HepG2 (cell line): ENCODE measurements at regions not wholly inside any gene's neighbourhood (a gene's known extent, or its start where the extent isn't known, plus 50 kb on each side); places are given as distances from the start of the nearest gene placed in this dataset.

Experiments
- ATAC-seq: fragments of 200-7000 bp; cut with Tn5 transposase; 3 replicates; pipeline ENCODE4 v1.9.1; 2020; ENCODE audit warnings: mild to moderate bottlenecking, moderate library complexity
- BruUV-seq: library from RNA; stranded (reverse); fragments of 400-500 nt; replicated peaks from 2 replicates; lab custom pipeline; 2021; lab: Mats Ljungman, UMichigan
- CTCF ChIA-PET: fragments of 300-600 bp; formaldehyde crosslinking; extraction: SDS; loops from one replicate; lab custom pipeline; 2021; ENCODE audit warnings: low total read pairs, inconsistent platforms, low intra/inter-chr PET ratio; lab: Yijun Ruan, JAX
- POLR2A ChIA-PET: fragments of 350-600 bp; sonication (Branson Sonifier 250); formaldehyde crosslinking; loops from one replicate; lab custom pipeline; 2020; ENCODE audit warnings: antibody characterized with exemption, inconsistent platforms; lab: Yijun Ruan, JAX
- DNase-seq: peaks from one replicate; pipeline ENCODE4 v3.0.0-alpha.2; 2015; ENCODE audit warnings: low spot score
- FAIRE-seq: peaks from 3 replicates; lab custom pipeline; 2011; peaks lifted over from hg19 to GRCh38; lab: Jason Lieb, UNC
- H2AFZ ChIP-seq: one replicate; pipeline ENCODE4 v1.6.1; 2011; ENCODE audit warnings: low read length, inconsistent platforms
- H3K27ac ChIP-seq: fragments of 300-600 bp; 3 replicates; pipeline ENCODE4 v1.8.0; 2011; ENCODE audit warnings: mixed run types, mild to moderate bottlenecking, mixed read lengths, low read length, inconsistent platforms; ENCODE audit not compliant: insufficient read depth; ENCODE audit errors: extremely low read length
- H3K27me3 ChIP-seq, 2 experiments: fragments of 200-600 bp in 1 of 2; 2 replicates in 1 of 2; 3 replicates in 1 of 2; pipeline versions ENCODE4 v1.6.0 to v1.8.0; 2011; ENCODE audit warnings: low read length in 2 of 2, mild to moderate bottlenecking in 2 of 2, moderate library complexity in 2 of 2, inconsistent platforms in 1 of 2; ENCODE audit not compliant: insufficient read depth in 2 of 2, control insufficient read depth in 1 of 2
- H3K36me3 ChIP-seq, 2 experiments: fragments of 200-600 bp in 1 of 2; replicated peaks in 1 of 2; 2 replicates in 1 of 2; 3 replicates in 1 of 2; pipeline versions ENCODE4 v1.5.1 to v1.8.0; 2011; ENCODE audit warnings: low read length in 2 of 2, inconsistent platforms in 1 of 2; ENCODE audit not compliant: insufficient read depth in 2 of 2, control insufficient read depth in 1 of 2
- H3K4me1 ChIP-seq: 2 replicates; pipeline ENCODE4 v1.5.1; 2012; ENCODE audit warnings: low read length, inconsistent platforms; ENCODE audit not compliant: insufficient read depth
- H3K4me2 ChIP-seq: 2 replicates; pipeline ENCODE4 v1.6.0; 2011; ENCODE audit warnings: low read depth, low read length, inconsistent platforms
- H3K4me3 ChIP-seq, 3 experiments: fragments of 200-600 bp in 1 of 3; sonication (generic), shearing (Covaris generic) in 1 of 3; replicated peaks in 1 of 3; 2 replicates each; pipeline ENCODE4 v1.5.1; 2011 to 2016; ENCODE audit warnings: low read length in 3 of 3, inconsistent platforms in 2 of 3, low read depth in 2 of 3, mild to moderate bottlenecking in 2 of 3, control low read depth in 1 of 3, mixed read lengths in 1 of 3; ENCODE audit not compliant: insufficient read depth in 1 of 3
- H3K79me2 ChIP-seq: one replicate; pipeline ENCODE4 v1.6.1; 2011; ENCODE audit warnings: low read length, inconsistent platforms; ENCODE audit not compliant: insufficient read depth
- H3K9ac ChIP-seq: 2 replicates; pipeline ENCODE4 v1.6.0; 2011; ENCODE audit warnings: mild to moderate bottlenecking, low read depth, low read length, inconsistent platforms; ENCODE audit not compliant: insufficient read depth
- H3K9me3 ChIP-seq: 2 replicates; pipeline ENCODE4 v1.5.1; 2012; ENCODE audit warnings: mild to moderate bottlenecking, low read length
- H4K20me1 ChIP-seq: 2 replicates; pipeline ENCODE4 v1.6.0; 2011; ENCODE audit warnings: inconsistent platforms, mild to moderate bottlenecking, low read length, moderate library complexity; ENCODE audit not compliant: insufficient read depth
- CEBPG ChIP-seq: IDR thresholded peaks from 2 replicates; pipeline ENCODE4 v1.6.1; 2016
- CENPT ChIP-seq: sonication (generic); formaldehyde crosslinking; IDR thresholded peaks from 2 replicates; pipeline ENCODE4 v1.8.0; 2022; ENCODE audit warnings: low read depth, mild to moderate bottlenecking, moderate library complexity, missing genetic modification reagents
- HINFP ChIP-seq: sonication (generic); formaldehyde crosslinking; IDR thresholded peaks from 2 replicates; pipeline ENCODE4 v1.4.0; 2020; ENCODE audit warnings: low read depth, mild to moderate bottlenecking, missing genetic modification reagents
- MED1 ChIP-seq: sonication (generic); formaldehyde crosslinking; IDR thresholded peaks from 2 replicates; pipeline ENCODE4 v1.4.0; 2020; ENCODE audit warnings: missing genetic modification reagents
- MLLT10 ChIP-seq: sonication (generic); formaldehyde crosslinking; IDR thresholded peaks from 2 replicates; pipeline ENCODE4 v1.4.0; 2020; ENCODE audit warnings: missing genetic modification reagents
- PPARG ChIP-seq: conservative IDR thresholded peaks from 2 replicates; pipeline ENCODE4 v1.6.1; 2016; ENCODE audit warnings: missing biosample characterization, missing genetic modification reagents
- RELA ChIP-seq: sonication (generic); formaldehyde crosslinking; IDR thresholded peaks from 2 replicates; pipeline ENCODE4 v1.4.0; 2020; ENCODE audit warnings: missing genetic modification reagents
- SMYD3 ChIP-seq: sonication (generic); formaldehyde crosslinking; IDR thresholded peaks from 2 replicates; pipeline ENCODE4 v1.8.1; 2023; ENCODE audit warnings: mild to moderate bottlenecking, missing genetic modification reagents
- SRSF9 ChIP-seq: fragments of 200-400 bp; formaldehyde crosslinking; IDR thresholded peaks from 2 replicates; pipeline ENCODE4 v1.6.1; 2018; ENCODE audit warnings: borderline replicate concordance, mild to moderate bottlenecking, low read depth, low read length; ENCODE audit not compliant: insufficient read depth, poor library complexity, severe bottlenecking
- TOPORS ChIP-seq: sonication (generic); formaldehyde crosslinking; IDR thresholded peaks from 2 replicates; pipeline ENCODE4 v1.8.0; 2023; ENCODE audit warnings: mild to moderate bottlenecking, missing genetic modification reagents
- ZFP41 ChIP-seq: sonication (generic); formaldehyde crosslinking; IDR thresholded peaks from 2 replicates; pipeline ENCODE4 v1.4.0; 2020; ENCODE audit warnings: mild to moderate bottlenecking, missing genetic modification reagents, borderline replicate concordance
- ZNF841 ChIP-seq: sonication (generic); formaldehyde crosslinking; IDR thresholded peaks from 2 replicates; pipeline ENCODE4 v1.8.1; 2023; ENCODE audit warnings: missing genetic modification reagents, borderline replicate concordance
- WGBS: methylation state at CpG from one replicate; pipeline ENCODE4 v1.1.6; 2017; ENCODE audit warnings: low lambda C conversion rate; 5-methylcytosine and 5-hydroxymethylcytosine counted together
- in situ Hi-C: cut with HindIII; loops from 2 replicates; pipeline ENCODE4 v1.10.0; 2017; ENCODE audit warnings: low pct_unique_long_range_greater_than_20kb; ENCODE audit not compliant: extremely low pct_ligation_motif_present
- intact Hi-C: fragments of 100-400 bp; cut with micrococcal nuclease; formaldehyde crosslinking; loops from one replicate; pipeline ENCODE4 v1.10.0; 2022; ENCODE audit not compliant: unreplicated experiment
- TF ChIP-seq, protein P1 (sequence below): sonication (generic); formaldehyde crosslinking; IDR thresholded peaks from 2 replicates; pipeline ENCODE4 v1.5.1; 2020; ENCODE audit warnings: mild to moderate bottlenecking, moderate library complexity, missing genetic modification reagents
- TF ChIP-seq, protein P2 (sequence below): sonication (generic); formaldehyde crosslinking; conservative IDR thresholded peaks from 2 replicates; pipeline ENCODE4 v1.4.0; 2020; ENCODE audit warnings: missing genetic modification reagents

- Histone ChIP-seq H3K9ac (no peak overlapping the region), H3K4me3 (no peak overlapping the region), H3K36me3 (no peaks in the 10 kb centered on the region), H3K4me2 (no peak overlapping the region), H3K4me1 (no peaks in the 10 kb centered on the region), H3K79me2 (no peaks in the 10 kb centered on the region), H3K9me3 (no peaks in the 10 kb centered on the region), H2AFZ (no peak overlapping the region), H3K27ac (no peak overlapping the region), H3K27me3 (no peaks in the 10 kb centered on the region), H4K20me1 (no peaks in the 10 kb centered on the region)
- intact Hi-C loops, result no loop called here
- ATAC-seq (no peak), DNase-seq (no peak), FAIRE-seq (no peak)
- whole genome bisulfite sequencing, result 2% methylated on average over 2 of the region's 2 CpGs
- no TSS peak for BruUV-seq
- ChIA-PET CTCF (no interaction called here), POLR2A (no interaction called here)
- in situ Hi-C loops, result no loop called here
- TF ChIP-seq CEBPG (CRISPR knock-in tag), result no peak
- TF ChIP-seq SMYD3 (CRISPR knock-in tag), result no peak
- TF ChIP-seq, protein P1, sequence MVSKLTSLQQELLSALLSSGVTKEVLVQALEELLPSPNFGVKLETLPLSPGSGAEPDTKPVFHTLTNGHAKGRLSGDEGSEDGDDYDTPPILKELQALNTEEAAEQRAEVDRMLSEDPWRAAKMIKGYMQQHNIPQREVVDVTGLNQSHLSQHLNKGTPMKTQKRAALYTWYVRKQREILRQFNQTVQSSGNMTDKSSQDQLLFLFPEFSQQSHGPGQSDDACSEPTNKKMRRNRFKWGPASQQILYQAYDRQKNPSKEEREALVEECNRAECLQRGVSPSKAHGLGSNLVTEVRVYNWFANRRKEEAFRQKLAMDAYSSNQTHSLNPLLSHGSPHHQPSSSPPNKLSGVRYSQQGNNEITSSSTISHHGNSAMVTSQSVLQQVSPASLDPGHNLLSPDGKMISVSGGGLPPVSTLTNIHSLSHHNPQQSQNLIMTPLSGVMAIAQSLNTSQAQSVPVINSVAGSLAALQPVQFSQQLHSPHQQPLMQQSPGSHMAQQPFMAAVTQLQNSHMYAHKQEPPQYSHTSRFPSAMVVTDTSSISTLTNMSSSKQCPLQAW (CRISPR knock-in tag), result no peak
- no peak for TF ChIP-seq TOPORS
Observed at GRCh38 chr13:69567514-69567913, 540.1 kb upstream of the ATXN8OS start.

DNA sequence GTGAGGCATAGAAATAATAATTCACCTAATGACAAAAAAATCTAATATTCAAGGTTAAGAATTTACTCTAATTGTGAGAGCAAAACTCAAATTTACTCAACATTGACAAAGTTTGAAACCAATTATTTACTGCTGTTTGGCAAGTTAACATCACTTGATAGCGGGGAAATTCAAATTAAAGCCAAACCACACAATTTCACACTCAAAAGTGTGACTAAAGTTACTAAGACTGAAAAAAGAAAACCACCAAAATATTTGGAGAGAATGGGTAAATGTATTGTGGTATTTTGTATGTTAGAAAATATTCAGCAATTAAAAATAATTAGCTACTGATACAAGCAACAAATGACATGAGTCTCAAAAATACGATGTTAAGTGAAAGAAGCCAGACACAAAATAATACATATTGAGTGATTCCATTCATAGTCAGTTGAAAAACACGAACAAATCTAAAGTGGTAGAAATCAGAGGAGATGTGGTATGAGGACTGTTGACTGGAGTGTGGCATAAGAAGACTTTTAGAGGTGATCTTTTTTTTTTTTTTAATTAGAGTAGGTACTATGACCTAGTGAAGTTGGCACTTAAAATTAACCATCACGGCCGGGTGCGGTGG, 541.4 kb upstream of the ATXN8OS start:
- CTCF ChIA-PET, result interaction anchor here (0.6 kb wide), 1 partner anchor 291 kb away, joined by 3 read pairs; no protein-coding TSS in a partner anchor
- no peak for TF ChIP-seq ZFP41 (CRISPR knock-in tag)
- no peak for TF ChIP-seq HINFP
- no peak for TF ChIP-seq ZNF841
- TF ChIP-seq CENPT (CRISPR knock-in tag), result no peak
- TF ChIP-seq MED1 (CRISPR knock-in tag), result no peak
- TF ChIP-seq SRSF9, result no peak
- no peak for TF ChIP-seq PPARG (CRISPR knock-in tag)
- TF ChIP-seq MLLT10 (CRISPR knock-in tag), result no peak
- TF ChIP-seq, protein P2, sequence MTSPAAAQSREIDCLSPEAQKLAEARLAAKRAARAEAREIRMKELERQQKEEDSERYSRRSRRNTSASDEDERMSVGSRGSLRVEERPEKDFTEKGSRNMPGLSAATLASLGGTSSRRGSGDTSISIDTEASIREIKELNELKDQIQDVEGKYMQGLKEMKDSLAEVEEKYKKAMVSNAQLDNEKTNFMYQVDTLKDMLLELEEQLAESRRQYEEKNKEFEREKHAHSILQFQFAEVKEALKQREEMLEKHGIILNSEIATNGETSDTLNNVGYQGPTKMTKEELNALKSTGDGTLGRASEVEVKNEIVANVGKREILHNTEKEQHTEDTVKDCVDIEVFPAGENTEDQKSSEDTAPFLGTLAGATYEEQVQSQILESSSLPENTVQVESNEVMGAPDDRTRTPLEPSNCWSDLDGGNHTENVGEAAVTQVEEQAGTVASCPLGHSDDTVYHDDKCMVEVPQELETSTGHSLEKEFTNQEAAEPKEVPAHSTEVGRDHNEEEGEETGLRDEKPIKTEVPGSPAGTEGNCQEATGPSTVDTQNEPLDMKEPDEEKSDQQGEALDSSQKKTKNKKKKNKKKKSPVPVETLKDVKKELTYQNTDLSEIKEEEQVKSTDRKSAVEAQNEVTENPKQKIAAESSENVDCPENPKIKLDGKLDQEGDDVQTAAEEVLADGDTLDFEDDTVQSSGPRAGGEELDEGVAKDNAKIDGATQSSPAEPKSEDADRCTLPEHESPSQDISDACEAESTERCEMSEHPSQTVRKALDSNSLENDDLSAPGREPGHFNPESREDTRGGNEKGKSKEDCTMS, result no peak
- TF ChIP-seq RELA (CRISPR knock-in tag), result no peak

More for the DNA sequence above, 541.4 kb upstream of the ATXN8OS start:
- H3K79me2 ChIP-seq, result no peaks in the 10 kb centered on the region
- intact Hi-C loops (no loop called here), in situ Hi-C loops (no loop called here)
- no peaks in the 10 kb centered on the region for H4K20me1 ChIP-seq
- H3K27ac ChIP-seq, result no peak overlapping the region
- H3K4me2 ChIP-seq, result no peak overlapping the region
- no peak overlapping the region for H2AFZ ChIP-seq
- BruUV-seq, result no TSS peak
- DNase-seq, result no peak
- H3K4me3 ChIP-seq, result no peak overlapping the region
- no peak overlapping the region for H3K9ac ChIP-seq
- no peaks in the 10 kb centered on the region for H3K4me1 ChIP-seq
- POLR2A ChIA-PET, result no interaction called here
- no peaks in the 10 kb centered on the region for H3K27me3 ChIP-seq
- no peak for FAIRE-seq
- H3K36me3 ChIP-seq, result no peaks in the 10 kb centered on the region
- H3K9me3 ChIP-seq, result no peaks in the 10 kb centered on the region
- no peak for ATAC-seq
- WGBS, result 39% methylated on average over 6 of the region's 6 CpGs
